Activated CD4-positive, CD25-positive, alpha-beta regulatory T cell treated with anti-CD3 and anti-CD28 coated beads, Interleukin-2, amount 50 U/mL, for 24 hours (primary cell): ENCODE measurements at regions not wholly inside any gene's neighbourhood (a gene's known extent, or its start where the extent isn't known, plus 50 kb on each side); places are given as distances from the start of the nearest gene placed in this dataset.

Source experiments
- ATAC-seq, 2 donors: fragments of 150-1000 bp; cut with Tn5 transposase; one replicate each; pipeline ENCODE4 v1.10.0; 2021; ENCODE audit warnings: mild to moderate bottlenecking in 1 of 2, moderate library complexity in 1 of 2

DNA sequence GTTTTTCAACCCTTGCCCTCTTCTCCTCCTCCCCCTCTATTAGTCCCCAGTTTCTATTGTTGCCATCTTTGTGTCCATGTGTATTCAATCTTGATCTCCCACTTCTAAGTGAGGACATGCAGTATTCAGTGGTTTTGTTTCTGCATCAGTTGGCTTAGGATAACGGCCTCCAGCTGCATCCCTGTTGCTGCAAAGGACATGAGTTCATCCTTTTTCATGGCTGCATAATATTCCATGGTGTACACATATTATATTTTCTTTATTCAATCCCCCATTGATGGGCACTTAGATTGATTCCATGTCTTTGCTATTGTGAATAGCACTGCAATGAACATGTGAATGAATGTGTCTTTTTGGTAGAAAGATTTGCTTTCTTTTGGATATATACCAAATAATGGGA is 190.4 kb upstream of the LYZL1 start:
- ATAC-seq: no peak

DNA sequence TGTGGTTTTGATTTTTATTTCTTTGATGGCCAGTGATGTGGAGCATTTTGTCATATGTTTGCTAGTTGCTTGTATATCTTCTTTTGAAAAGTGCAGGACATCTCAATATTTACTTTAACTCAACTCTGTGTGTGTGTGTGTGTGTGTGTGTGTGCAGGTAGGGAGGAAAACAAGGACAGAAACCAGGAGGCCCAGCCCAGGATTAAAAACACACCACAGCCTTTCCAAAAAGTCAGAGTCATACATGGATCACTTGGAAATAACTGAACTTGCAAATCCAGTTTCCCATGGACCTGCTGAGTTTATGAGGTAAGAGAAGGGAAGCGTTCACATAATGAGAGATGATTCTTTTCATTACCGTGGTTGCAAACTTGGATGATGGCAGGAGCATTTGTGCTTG is 189.9 kb upstream of the LYZL1 start:
- no peak for ATAC-seq

DNA sequence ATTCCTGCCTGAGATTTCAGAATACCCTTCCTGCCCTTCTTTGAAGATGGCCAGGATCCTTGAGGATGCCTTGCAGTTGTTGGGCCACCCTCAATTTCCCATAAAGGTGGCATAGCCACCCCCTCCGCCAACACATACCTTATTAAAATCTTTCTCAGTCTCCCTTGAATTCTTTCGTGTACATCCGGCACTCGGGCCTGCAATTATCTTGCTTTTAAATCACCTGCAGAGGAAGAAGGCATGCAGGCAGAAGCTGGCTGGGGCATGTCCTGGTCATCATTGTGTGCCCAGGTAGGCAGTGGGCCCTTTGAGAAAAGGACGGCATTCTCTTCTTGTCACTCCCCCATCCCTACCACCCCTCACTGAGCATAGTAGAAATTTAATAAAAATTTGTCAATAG is 189.5 kb upstream of the LYZL1 start:
- ATAC-seq: no peak

DNA sequence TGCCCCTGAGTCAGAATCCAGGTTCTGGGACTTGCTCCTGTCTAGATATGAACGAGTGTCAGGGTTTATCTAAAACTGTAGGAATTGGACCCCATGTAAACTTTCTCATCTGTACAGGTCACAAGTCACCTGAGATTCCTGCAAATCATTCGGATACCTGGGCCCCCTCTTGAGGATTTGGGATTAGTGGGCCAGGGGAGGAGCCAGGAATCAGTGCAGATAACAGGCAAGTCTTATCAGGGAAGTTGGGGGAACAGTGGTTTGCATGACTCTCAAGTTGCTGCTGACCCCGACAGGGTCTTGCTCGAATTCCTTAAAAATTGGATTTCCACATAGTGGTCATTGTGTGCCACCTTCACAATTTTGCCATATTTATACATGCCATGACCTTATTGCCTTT is 188.4 kb upstream of the LYZL1 start:
- no peak for ATAC-seq

DNA sequence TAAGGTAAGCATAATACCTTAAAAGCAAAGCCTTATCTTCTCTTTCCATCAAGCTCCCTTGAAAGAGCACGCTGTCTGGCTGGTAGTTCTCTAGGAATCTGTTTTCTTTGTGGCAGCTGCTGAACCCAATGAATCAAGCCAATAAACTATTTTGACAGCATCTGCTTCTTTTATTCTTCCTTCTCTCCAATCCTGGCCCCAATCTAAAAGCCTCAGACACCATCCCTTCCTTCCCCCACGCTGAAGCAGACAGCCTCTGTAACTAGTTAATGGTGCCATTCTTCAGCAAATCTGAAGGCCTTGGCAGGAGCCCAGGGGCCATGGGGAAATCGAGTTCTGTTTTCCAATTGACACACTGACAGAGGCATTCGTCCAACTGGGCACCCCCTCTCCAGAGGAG is 186.6 kb upstream of the LYZL1 start:
- no peak for ATAC-seq

DNA sequence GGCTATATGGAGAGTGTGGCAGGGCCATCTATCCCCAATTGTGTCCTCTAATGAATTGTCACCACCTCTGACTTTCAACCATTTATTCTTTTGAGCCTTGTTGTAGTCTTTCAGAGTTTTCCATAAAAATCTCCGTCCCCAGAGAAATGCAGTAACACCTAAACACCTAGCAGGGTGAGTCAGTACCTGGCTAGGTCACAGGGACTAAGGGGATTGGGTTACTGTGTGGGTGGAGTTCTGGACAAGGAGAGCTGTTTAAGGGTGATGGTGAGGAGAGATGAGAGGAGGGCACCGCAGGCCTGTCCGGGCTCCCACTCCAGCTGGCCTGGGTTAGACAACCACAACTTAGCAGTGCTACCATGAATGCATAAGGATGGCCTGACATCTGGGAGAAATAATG is 186.2 kb upstream of the LYZL1 start:
- ATAC-seq: no peak

DNA sequence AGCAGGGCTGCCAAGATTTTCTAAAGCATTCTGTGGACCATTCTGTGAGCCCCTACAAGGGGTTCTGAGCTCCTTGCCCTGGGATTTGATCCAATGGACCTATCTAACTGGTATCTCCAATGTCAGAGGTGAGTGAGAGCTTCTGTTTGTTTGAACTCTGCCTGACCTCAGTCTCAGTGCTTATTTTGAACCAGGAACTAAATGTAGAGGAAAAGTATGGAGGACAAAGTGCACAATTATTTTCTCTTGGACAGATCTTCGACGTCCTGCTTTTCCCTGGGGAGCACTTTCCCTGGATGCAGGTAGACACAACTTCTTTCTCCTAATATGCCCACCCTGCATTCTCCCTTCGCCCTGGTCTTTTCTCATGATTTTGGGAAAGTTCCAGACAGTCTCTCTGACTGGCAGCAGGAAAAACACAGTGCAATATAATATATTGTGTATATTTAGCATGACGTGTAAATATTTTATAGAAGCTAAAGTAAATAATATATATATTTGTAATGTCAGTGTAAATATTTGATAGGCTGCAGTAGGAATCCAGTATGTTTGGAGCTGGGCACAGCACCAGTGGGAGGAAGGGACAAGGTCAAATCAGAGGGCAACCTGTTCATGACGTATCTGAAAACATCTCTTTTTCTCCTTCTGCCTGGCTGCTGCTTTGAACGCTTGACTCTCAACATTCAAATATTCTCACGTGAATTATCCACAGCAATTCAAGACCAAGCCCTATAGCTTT is 184.0 kb upstream of the LYZL1 start:
- ATAC-seq: no peak

DNA sequence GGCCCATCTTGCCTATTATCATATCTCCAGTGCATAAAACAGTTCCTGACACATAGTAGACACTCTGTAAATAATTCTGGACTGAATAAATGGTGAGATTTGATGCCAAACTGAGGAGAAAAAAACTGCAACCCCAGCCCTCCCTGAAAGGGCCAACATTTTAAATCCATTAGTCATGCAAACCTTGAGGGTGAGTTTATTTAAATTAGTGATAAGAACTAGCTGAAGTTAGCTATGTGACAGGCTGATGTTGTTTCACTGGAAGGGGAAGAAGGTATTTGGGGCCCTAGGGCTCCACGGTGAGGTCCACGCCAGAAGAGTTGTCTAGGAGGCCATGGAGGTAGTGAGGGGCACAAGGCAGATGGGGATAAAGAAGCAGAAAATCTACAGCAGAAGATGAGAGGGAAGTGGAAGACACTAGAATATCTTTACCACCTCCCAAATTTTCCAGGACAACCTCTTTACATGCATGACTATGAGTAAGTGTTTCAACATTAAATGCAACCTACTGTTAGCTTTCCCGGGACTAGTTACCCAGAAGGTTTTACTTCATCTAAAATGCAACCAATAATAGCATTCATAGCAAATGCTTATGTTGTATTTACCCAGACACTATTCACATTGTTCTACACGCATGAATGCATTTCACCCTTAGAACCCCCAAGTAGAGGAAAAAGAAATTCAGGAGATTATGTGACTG is 183.2 kb upstream of the LYZL1 start:
- ATAC-seq: no peak

DNA sequence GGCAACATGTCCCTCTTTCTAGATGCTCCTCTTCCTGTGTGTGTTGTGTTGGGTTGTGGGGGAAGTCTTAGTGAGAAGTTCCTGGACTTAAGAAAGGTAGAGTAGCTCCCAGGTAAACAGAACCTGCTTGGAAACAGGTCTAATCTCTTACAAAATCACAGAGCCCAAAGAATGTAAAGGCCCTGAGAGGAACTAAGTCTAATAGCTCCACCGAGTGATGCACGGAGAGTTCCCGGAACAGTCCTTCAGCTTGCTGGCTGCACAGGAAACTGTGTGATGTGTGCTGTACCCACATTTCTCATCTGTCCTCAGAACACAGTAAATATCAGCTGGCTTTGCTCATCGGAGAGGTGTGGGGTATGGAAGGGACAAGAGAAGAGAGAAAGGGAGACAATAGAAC is 182.6 kb upstream of the LYZL1 start:
- no peak for ATAC-seq

DNA sequence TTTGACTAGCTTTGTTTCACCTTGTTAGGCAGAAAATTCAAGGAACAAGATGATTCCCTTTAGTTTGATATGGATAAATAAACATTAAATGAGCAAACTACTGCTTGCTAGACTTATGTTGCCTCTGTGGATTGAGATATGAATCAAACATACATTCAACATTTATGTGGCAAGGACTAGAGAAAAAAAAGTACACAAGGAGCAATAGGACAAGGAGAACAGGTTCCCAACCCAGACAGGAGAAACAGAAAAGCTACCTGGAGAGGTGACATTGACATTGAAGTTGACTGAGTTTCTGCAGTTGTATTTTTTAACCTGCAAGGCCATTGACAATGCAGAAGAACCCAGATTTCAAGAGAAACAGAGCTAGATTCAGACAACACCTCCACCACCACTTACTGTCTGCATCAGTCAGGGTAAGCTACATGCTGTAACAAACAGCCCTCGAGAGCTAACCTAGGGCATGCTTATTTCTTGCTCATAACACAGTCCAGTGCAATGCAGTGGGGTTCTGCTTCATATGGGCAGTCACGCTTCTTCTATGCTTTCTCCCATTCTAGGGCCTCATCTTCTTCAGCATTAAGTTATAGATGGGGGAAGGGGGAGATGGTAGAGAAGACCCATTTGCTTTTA is 180.9 kb upstream of the LYZL1 start:
- ATAC-seq: no peak

DNA sequence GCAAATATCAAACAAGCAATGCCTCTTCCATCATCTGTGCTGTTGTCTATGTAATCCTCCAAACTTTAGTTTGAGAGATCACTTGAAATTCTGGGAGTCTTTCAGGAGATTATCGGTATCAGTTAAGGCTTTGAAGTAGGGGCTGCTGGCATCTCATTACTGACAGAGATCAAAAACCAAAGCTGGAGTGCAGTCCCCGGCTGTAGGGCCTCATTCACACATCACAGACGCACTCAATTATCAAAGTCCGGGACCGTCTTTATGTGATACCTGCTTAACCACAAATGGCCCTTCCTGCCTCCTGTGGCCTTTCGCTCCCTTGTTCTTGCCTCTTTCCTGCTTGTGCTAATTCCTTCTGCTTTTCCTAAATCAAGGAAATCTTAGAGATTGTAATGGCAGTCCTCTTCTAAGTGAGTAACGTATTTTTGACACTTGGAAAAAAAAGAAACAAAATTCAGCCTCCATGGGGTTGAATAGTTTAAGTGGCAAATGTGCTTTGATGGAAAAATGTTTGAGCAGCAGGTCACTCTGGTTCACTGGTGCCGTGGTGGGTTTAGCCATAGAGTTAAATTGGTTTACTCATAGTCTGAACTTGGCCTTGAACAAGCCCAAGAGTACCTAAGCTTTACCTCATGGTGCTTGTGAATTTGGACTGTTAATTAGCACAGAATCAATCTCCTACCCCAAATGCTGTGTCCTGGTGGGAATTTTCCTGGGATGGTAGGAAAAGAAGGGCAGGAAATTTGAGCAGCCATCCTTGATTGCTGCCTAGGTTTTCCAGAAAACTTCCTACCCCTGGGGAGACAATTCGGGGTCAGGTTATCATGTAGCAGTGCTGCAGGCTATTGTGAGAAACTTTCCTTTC is 178.9 kb upstream of the LYZL1 start:
- ATAC-seq: no peak

DNA sequence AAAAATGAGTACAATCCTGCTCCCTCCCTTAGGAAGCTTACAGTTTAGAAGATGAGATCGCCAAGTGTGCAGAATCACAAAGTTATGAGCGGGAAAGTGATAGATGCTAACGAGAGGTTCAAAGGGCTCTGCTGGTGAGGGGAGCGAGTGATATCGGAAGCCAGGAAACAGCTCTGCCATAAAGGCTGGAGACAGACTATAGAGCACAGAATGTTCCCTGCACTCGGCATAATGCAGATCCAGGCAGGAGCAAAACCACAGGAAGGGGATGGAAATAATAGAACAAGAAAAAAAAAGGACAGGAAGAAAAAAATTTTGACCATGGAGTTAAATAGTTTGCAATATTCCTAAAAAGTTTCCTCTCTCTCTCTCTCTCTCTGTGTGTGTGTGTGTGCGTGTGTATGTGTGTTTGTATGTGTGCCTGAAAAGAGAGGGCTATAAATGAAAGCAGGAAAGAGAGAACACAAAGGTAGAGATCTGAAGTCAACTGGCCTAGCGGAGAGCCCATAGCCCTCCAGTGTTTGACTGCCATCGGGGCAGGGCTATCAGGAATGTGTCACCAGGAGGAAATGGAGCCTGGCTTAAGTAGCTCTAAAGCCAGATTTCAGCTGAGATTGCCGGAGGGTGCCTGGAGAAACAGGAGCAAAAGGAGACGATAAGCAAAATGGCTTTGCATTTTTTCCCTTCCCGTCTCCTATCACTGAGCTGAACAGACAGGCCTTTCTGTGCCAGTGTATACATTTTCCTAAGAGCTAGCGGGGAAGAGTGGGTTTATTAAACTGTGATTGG is 175.8 kb upstream of the LYZL1 start:
- ATAC-seq: no peak

DNA sequence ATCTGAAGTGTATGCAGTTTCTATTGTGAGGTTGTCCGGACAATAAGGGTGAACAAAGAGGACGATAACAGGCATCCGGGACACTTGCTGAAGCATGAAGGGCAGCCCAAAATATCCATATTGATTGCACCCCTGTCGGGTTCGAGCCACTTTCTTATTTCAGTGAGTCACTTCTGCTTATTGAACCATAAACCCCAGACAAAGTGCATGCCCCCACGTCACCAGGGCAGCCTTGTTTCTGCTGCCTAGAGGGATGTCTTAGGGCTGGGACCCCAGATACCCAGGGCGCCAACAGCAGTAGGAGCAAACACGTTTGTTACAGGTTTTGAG is 175.3 kb upstream of the LYZL1 start:
- ATAC-seq: no peak

DNA sequence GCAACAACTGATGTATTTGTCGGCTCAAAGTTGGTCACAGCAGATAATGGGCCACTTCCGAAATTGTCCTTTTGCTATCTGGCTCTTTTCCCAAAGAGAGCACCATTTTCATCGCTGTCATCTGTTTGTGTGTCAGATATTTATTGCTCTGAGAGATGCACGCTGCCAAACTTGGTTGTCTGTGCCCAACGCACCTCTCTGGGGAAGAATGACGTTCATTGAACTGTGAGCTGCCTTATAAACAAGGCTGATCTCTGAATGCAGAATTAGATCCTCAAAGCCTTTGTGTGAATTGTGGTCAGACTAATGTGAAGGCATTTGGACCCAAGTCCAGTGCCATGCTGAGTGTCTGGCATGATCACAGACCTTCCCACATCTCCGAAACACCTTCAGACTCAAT is 174.7 kb upstream of the LYZL1 start:
- no peak for ATAC-seq

DNA sequence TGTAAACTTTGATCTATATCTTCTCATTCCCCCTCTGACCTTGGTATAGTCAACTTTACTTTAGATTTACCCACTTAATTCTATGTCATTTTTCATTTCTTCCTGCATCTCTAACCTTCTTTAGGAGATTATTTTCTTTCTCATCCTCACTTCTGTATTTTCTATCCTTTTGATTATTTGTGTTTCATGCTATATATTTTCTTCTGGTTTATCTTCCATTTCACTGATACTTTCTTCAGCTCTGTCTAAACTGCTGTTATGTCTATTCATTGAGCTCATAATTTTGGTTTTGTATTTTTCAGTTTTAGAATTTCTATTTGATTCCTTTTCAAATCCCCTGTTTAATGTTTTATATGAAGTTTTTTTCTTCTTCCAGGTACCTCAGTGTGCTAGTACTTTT is 171.1 kb upstream of the LYZL1 start:
- no peak for ATAC-seq

DNA sequence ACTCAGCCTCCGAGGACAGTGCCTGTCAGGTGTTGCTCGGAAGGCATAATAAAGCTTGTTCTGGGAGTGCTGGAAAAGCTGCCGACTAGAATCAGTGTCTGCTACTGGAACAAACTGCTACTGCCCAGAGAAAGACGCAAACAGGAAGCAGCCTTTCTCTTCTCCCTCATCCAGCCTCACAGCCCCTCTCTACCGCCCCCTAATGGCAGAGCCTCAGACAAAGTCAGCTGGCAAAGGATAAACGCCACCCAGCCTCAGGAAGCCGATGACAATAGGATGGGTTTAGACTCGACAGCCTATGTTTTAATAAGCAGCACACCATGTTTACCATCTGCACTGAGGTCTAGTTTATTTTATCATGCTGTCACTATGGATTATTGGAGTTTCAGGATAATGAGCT is 169.5 kb upstream of the LYZL1 start:
- no peak for ATAC-seq

DNA sequence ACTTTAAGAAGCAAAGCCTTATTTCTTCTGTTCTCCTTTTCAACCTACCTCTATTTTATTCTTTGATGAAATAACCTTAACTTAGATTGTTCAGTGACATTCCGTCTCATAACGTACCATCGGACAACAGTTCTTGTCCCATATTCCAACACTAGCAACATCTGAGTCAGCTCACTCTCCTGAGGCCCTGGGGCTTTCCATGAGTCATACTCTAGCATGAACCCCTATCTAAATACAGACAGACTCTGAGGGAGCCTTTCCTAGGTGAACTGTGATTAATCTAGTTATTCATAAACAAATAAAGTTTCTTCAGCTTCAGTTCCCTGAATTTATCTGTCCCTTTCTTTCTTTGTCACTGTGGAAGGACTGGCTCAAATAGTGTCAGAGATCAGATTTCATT is 168.7 kb upstream of the LYZL1 start:
- ATAC-seq: no peak

DNA sequence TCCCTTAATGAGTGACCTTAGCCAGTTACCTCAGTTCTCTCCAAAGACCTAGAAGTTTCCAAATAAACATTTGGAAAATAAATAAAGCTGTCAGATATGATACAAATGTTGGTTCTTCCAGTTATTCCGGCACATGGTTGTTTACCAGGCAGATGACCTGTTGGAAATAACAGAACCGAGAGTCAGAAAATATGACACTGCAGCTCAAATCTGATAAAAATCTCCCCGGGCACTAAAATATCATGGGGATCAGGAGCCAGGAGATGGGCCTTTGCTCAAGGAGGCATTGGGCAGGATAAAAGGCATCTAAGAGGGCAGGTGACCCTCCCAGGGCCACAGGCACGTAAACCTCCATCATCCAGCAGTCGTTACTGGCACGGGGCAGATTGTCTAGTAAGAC is 164.0 kb upstream of the LYZL1 start:
- ATAC-seq: no peak

DNA sequence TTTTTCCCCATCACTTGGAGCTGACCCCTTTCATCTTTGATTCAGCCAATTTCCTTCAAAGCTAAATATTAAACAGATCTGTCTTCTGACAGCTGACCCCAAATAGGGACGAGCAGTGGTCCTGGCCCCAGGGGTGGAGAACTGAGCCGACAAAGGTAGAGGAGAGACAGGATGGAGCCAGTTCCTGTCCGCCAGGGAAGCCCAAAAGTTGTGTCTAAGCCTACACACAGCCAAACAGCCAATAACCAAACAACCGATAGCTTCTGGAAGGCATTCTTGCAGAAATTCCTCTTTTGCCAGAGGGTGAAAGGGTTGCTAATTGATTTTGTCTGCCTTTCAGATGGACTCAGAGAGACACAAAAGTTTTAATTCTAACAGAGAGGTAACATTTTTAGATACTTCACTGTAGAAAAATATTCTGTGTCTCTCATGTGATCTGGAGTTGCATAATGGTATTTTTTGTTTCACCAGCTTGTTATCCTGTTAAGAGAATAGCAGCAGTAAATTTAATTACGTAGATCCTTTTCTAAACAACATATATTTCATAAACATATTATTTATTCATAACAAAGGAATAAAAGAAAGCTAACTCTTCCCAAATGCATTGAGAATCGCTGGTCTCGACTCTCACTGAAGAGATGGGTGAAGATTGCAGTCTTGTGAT is 161.7 kb upstream of the LYZL1 start:
- ATAC-seq: no peak

DNA sequence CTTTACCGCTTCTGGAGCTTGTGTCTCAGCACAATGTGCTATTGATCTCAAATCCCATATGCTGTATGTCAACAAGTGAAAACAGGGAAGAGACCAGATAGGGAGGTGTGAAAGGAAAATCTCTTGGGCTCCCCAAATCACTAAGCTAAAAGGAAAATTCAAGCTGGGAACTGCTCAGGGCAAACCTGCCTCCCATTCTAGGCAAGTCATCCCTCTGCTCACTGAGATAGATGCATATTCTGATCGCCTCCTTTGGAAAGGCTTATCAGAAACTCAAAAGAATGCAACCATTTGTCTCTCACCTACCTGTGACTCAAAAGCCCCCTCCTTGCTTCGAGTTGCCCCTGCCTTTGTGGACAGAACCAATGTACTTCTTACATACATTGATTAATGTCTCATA is 161.1 kb upstream of the LYZL1 start:
- ATAC-seq: no peak

DNA sequence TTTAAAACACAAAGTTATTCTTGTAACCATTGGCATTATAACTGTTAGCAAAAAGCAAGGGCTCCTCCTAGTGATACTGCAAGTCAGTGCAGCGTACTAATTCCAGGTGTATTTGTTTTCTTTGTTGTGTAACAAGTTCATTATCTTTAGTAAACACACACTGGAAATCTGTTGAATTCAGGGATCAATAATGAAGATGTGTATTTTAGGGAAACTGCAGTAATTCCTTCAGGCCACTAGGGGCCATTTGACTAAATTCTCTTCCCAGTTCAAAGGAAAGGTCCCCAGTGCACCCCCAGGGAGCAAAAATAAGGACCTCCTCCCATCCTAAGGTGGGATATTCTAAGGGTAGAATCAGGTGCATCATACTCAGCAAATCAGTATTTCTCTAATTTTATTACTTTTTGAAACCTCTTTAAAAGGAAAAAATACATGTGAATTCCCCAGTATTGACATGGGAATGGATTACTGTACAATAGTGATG is 158.6 kb upstream of the LYZL1 start:
- no peak for ATAC-seq
